ENCODE measurements at regions not wholly inside any gene's neighbourhood (a gene's known extent, or its start where the extent isn't known, plus 50 kb on each side); places are given as distances from the start of the nearest gene placed in this dataset.

GRCh38 chr14:84643446-84643845 lies 886.5 kb upstream of the FLRT2 start (continued):
- no peak for TF ChIP-seq ZXDB (tag by site-specific recombination; IDR thresholded peaks at IDR 0.05)

GRCh38 chr14:84646786-84647500 lies 883.0 kb upstream of the FLRT2 start:
- no peaks in the 10 kb centered on the region for H3K4me1 ChIP-seq (ENCODE audit: control insufficient read depth, insufficient read depth, low read length)
- TF ChIP-seq ZFP41 (tag by site-specific recombination; IDR thresholded peaks at IDR 0.05; ENCODE audit: borderline replicate concordance), result no peak
- TF ChIP-seq ZNF692 (tag by site-specific recombination; IDR thresholded peaks at IDR 0.05), result no peak
- no peak for TF ChIP-seq ZIC2 (tag by site-specific recombination; IDR thresholded peaks at IDR 0.05)
- no peak for TF ChIP-seq ZNF449 (tag by site-specific recombination; IDR thresholded peaks at IDR 0.05)
- no peak for TF ChIP-seq FEZF1 (tag by site-specific recombination; IDR thresholded peaks at IDR 0.05)
- TF ChIP-seq ZNF311 (tag by site-specific recombination; IDR thresholded peaks at IDR 0.05; ENCODE audit: borderline replicate concordance), result no peak
- H3K9me3 ChIP-seq (ENCODE audit: control insufficient read depth, insufficient read depth, low read depth, low read length), result no peaks in the 10 kb centered on the region
- H3K27ac ChIP-seq (ENCODE audit: extremely low read depth, low read depth, low read length), result no peak overlapping the region
- no peak overlapping the region for H3K4me3 ChIP-seq (ENCODE audit: low read depth, low read length)
- no peaks in the 10 kb centered on the region for H3K36me3 ChIP-seq (ENCODE audit: control insufficient read depth in 2 of 2, insufficient read depth in 1 of 2, low read length in 2 of 2)
- CTCF ChIA-PET, result no interaction called here
- POLR2A ChIA-PET, result no interaction called here

- ChIA-PET POLR2A (no interaction called here), CTCF (no interaction called here)
- H3K27ac ChIP-seq (ENCODE audit: extremely low read depth, low read depth, low read length), result no peak overlapping the region
- TF ChIP-seq ZNF366 (tag by site-specific recombination; conservative IDR thresholded peaks at IDR 0.05), result no peak
- no peak for TF ChIP-seq SALL2 (tag by site-specific recombination; IDR thresholded peaks at IDR 0.05; ENCODE audit: borderline replicate concordance)
- no peak for TF ChIP-seq MYNN (tag by site-specific recombination; IDR thresholded peaks at IDR 0.05; ENCODE audit: borderline replicate concordance)
- no peak for TF ChIP-seq ZSCAN4 (tag by site-specific recombination; IDR thresholded peaks at IDR 0.05)
- no peak for TF ChIP-seq ZNF324 (tag by site-specific recombination; IDR thresholded peaks at IDR 0.05)
- TF ChIP-seq ZNF354C (tag by site-specific recombination; IDR thresholded peaks at IDR 0.05; ENCODE audit: borderline replicate concordance, low read depth), result no peak
- TF ChIP-seq ZNF561 (tag by site-specific recombination; IDR thresholded peaks at IDR 0.05; ENCODE audit: borderline replicate concordance), result no peak
- no peak for TF ChIP-seq ZNF18 (tag by site-specific recombination; IDR thresholded peaks at IDR 0.05)
- TF ChIP-seq ZNF560 (tag by site-specific recombination; IDR thresholded peaks at IDR 0.05; ENCODE audit: borderline replicate concordance), result no peak
- TF ChIP-seq ZFP41 (tag by site-specific recombination; IDR thresholded peaks at IDR 0.05; ENCODE audit: borderline replicate concordance), result no peak
- TF ChIP-seq ZNF747 (tag by site-specific recombination; IDR thresholded peaks at IDR 0.05), result no peak
- no peaks in the 10 kb centered on the region for H3K36me3 ChIP-seq (ENCODE audit: control insufficient read depth in 2 of 2, insufficient read depth in 1 of 2, low read length in 2 of 2)
- no peaks in the 10 kb centered on the region for H3K4me1 ChIP-seq (ENCODE audit: control insufficient read depth, insufficient read depth, low read length)
- H3K9me3 ChIP-seq (ENCODE audit: control insufficient read depth, insufficient read depth, low read depth, low read length), result no peaks in the 10 kb centered on the region
- no peak overlapping the region for H3K4me3 ChIP-seq (ENCODE audit: low read depth, low read length)
Measured at GRCh38 chr14:84655014-84655413, 874.9 kb upstream of the FLRT2 start.
